HFF-Myc (cell line): ENCODE measurements at regions not wholly inside any gene's neighbourhood (a gene's known extent, or its start where the extent isn't known, plus 50 kb on each side); places are given as distances from the start of the nearest gene placed in this dataset.

Experiments used
- DNase-seq: peaks from one replicate; pipeline ENCODE4 v3.0.0-alpha.2; 2011; ENCODE audit warnings: low read depth; ENCODE audit errors: extremely low read depth
- H3K4me3 ChIP-seq: replicated peaks from 2 replicates; pipeline ENCODE4 v1.5.1; 2011; ENCODE audit warnings: low read depth, mild to moderate bottlenecking, control low read depth, low read length
- TF ChIP-seq, protein P1 (sequence below): IDR thresholded peaks from 2 replicates; pipeline ENCODE4 v1.5.1; 2012; ENCODE audit warnings: mild to moderate bottlenecking, low read depth, low read length, control low read depth; ENCODE audit errors: missing control alignments

DNA sequence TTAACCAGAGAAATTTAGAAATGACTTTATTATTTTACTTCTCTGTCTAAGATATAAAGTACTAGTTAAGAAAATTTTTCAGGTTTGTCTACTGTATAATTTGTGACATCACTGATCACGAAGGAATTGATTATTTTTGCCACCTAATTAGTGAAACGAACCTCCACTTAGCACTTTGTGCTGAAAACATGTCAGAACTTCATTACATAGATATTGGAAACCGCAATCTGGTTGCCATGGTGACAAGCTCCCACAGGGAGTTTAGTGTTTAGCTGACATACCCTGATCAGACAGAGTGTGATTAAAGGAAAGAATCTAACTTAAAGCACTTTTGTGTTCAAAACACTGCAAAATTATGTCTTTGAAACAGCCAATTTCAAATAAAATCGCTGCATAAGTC is 668.4 kb upstream of the CCNG1 start:
- TF ChIP-seq, protein P1, sequence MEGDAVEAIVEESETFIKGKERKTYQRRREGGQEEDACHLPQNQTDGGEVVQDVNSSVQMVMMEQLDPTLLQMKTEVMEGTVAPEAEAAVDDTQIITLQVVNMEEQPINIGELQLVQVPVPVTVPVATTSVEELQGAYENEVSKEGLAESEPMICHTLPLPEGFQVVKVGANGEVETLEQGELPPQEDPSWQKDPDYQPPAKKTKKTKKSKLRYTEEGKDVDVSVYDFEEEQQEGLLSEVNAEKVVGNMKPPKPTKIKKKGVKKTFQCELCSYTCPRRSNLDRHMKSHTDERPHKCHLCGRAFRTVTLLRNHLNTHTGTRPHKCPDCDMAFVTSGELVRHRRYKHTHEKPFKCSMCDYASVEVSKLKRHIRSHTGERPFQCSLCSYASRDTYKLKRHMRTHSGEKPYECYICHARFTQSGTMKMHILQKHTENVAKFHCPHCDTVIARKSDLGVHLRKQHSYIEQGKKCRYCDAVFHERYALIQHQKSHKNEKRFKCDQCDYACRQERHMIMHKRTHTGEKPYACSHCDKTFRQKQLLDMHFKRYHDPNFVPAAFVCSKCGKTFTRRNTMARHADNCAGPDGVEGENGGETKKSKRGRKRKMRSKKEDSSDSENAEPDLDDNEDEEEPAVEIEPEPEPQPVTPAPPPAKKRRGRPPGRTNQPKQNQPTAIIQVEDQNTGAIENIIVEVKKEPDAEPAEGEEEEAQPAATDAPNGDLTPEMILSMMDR: no peak
- no peak overlapping the region for H3K4me3 ChIP-seq
- no peak for DNase-seq

DNA sequence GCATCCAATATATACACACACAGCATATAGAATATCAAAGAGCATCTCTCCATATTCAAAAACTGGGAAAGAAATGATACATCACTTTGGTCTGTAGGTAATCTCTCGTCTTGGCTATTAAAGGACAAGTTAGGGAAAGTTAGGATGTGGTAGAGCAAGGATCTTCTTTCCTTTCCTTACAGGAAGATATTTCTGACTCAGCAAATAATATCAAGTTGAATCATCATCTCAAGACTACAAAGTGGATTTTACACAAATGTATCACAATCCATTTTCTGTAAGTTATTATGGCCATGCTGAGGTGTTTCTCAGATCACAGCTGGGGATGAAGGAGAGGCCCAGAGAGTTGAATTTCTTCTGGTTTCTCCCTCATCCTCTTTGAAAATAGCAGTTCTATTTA is 651.7 kb upstream of the CCNG1 start:
- no peak overlapping the region for H3K4me3 ChIP-seq
- no peak for DNase-seq
- TF ChIP-seq, protein P1: no peak

DNA sequence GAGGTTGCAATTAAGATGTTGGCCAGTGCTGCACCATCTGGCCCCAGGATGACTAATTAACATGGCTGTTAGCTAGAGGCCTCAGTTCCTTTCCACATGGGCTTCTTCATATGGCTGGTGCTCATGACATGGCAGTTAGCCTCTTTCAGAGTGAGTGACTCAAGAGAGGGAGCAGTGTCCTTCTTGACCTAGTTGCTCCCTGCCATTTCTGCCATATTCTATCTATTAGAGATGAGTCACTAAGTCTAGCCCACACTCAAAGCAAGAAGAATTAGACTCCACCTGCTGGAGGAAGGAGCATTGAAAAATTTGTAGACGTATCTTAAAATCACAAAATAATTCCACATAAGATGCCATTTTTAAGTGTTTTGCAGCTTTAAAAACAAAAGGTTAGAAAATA is 651.2 kb upstream of the CCNG1 start:
- no peak for DNase-seq
- TF ChIP-seq, protein P1: no peak

DNA sequence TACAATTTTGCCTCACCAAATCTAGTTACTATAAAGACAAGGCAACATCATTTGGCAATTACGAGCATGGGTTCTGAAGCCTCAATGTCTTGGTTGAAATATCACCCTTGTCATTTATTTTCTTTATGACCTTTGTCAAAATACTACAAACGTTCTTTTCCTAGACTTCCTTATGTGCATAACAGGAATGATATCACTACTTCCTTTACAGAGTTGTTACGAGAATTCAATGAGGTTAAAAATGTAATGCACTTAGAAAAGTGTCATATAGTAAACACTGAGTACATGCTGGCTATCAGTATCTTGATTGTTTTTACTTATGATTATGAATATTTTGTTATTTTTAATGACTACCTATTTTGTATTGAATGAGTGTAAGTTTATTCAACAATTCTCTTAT is 640.9 kb upstream of the CCNG1 start:
- TF ChIP-seq, protein P1: no peak
- no peak overlapping the region for H3K4me3 ChIP-seq
- no peak for DNase-seq

More for the DNA sequence above, 651.2 kb upstream of the CCNG1 start:
- H3K4me3 ChIP-seq: no peak overlapping the region

DNA sequence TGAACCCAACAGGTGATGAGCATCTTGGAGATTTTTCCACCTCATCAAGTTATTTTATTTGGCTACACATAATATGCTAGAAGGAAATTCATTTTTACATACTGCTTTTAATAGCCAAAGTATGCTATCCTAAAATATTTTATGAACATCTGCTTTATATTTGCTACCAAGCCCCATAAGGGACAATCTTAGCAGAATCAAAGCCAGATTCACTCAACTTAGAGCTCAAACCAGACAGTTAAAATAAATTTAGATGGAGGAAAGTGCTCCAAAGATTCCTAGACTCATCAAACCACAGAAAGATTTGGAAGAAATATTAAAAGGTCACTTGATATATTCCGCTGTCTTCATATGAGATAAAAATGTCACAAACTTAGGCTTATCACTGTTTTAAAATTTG is 637.1 kb upstream of the CCNG1 start:
- TF ChIP-seq, protein P1: no peak
- no peak overlapping the region for H3K4me3 ChIP-seq
- no peak for DNase-seq

DNA sequence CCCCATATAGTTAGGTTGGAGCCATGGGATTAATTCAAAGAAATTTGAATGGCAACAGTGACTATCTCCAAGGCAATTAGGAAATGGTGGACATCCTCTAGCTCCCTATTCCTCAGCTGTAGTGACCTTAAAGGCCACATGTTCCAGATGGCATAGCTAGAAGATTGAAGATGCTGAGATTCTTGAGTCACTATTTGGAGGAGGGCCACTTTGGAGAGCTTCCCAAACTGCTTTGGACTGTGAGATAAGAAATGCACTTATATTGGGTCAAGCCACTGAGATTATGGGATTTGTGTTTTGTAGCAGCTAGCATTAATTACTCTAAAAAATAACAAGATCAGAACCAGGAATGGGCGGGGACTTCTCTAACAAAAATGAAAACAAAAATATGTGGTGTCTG is 636.2 kb upstream of the CCNG1 start:
- no peak overlapping the region for H3K4me3 ChIP-seq
- TF ChIP-seq, protein P1: no peak
- no peak for DNase-seq

DNA sequence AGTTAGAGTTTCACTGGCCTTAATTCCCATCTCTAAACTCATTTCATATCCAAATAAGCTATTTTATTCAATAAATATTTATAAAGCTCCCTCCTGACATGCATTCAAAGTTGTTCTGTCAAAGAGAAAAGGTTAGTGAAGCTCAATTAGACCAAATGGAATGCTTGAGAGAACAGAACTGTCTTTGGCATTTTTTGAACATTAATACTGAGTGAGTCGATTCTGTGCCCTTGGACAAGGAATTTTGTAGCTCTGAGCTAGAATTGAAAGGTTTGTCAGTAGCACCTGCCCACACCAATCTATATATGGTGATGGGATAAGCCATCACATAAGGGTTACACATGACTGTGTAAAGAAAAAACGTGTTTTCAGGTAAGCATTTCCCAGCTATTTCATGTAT is 631.2 kb upstream of the CCNG1 start:
- DNase-seq: no peak
- H3K4me3 ChIP-seq: no peak overlapping the region
- TF ChIP-seq, protein P1: no peak
